ENCODE measurements at regions not wholly inside any gene's neighbourhood (a gene's known extent, or its start where the extent isn't known, plus 50 kb on each side); places are given as distances from the start of the nearest gene placed in this dataset.
A peak's percentile ranks its signal among the peaks of the same experiment; 100 is the strongest.

- 57 to 63% methylated on average over 2 of the region's 2 CpGs for WGBS, 2 donors
- intact Hi-C loops (cut with DNase I): loop anchor here (10.0 kb wide), 1 partner anchor 1450 kb away; no protein-coding TSS in a partner anchor
Observed at GRCh38 chr5:115064380-115064779, 105.3 kb downstream of the TRIM36 start.

GRCh38 chr5:115054387-115054951 lies 115.2 kb downstream of the TRIM36 start:
- intact Hi-C loops (cut with DNase I): no loop called here
- 57 to 76% methylated on average over 1 of the region's 1 CpG for WGBS, 2 donors
- H3K9me3 ChIP-seq: no peaks in the 10 kb centered on the region
- DNase-seq (no peak), ATAC-seq (no peak)
- H3K4me3 ChIP-seq: no peak overlapping the region
- no peaks in the 10 kb centered on the region for H3K36me3 ChIP-seq (replicated peaks in 1 of 2; ENCODE audit: insufficient read depth in 1 of 2, low read depth in 2 of 2)
- TF ChIP-seq CTCF (IDR thresholded peaks at IDR 0.05) (no peak), POLR2A (IDR thresholded peaks at IDR 0.05) (no peak)
- no peaks in the 10 kb centered on the region for H3K4me1 ChIP-seq
- no peaks in the 10 kb centered on the region for H3K27me3 ChIP-seq
- H3K27ac ChIP-seq: no peak overlapping the region

More at GRCh38 chr5:115064380-115064779, 105.3 kb downstream of the TRIM36 start:
- TF ChIP-seq CTCF (IDR thresholded peaks at IDR 0.05) (no peak), POLR2A (IDR thresholded peaks at IDR 0.05) (no peak)
- DNase-seq: no peak
- Histone ChIP-seq H3K4me1 (no peaks in the 10 kb centered on the region), H3K27me3 (no peaks in the 10 kb centered on the region), H3K36me3 (replicated peaks in 1 of 2; ENCODE audit: insufficient read depth in 1 of 2, low read depth in 2 of 2) (no peaks in the 10 kb centered on the region), H3K27ac (no peak overlapping the region), H3K9me3 (no peaks in the 10 kb centered on the region), H3K4me3 (no peak overlapping the region)
- ATAC-seq: no peak

GRCh38 chr5:115052948-115053347 lies 116.8 kb downstream of the TRIM36 start:
- TF ChIP-seq POLR2A (IDR thresholded peaks at IDR 0.05) (no peak), CTCF (IDR thresholded peaks at IDR 0.05) (no peak)
- no peak for DNase-seq
- H3K9me3 ChIP-seq: no peaks in the 10 kb centered on the region
- H3K27ac ChIP-seq: no peak overlapping the region
- WGBS, 2 donors: 64 to 79% methylated on average over 2 of the region's 2 CpGs
- H3K36me3 ChIP-seq (replicated peaks in 1 of 2; ENCODE audit: insufficient read depth in 1 of 2, low read depth in 2 of 2): no peaks in the 10 kb centered on the region
- no peak overlapping the region for H3K4me3 ChIP-seq
- ATAC-seq: no peak
- no peaks in the 10 kb centered on the region for H3K4me1 ChIP-seq
- no peaks in the 10 kb centered on the region for H3K27me3 ChIP-seq
- intact Hi-C loops (cut with DNase I): no loop called here

- ATAC-seq (no peak), DNase-seq (peak in 1 of 4 donors; percentile 8)
- intact Hi-C loops (cut with DNase I): no loop called here
- Histone ChIP-seq H3K9me3 (no peaks in the 10 kb centered on the region), H3K4me3 (no peak overlapping the region), H3K27ac (no peak overlapping the region), H3K36me3 (replicated peaks in 1 of 2; ENCODE audit: insufficient read depth in 1 of 2, low read depth in 2 of 2) (no peaks in the 10 kb centered on the region), H3K4me1 (no peaks in the 10 kb centered on the region), H3K27me3 (no peaks in the 10 kb centered on the region)
- no peak for TF ChIP-seq CTCF (IDR thresholded peaks at IDR 0.05)
- TF ChIP-seq POLR2A (IDR thresholded peaks at IDR 0.05): no peak
- 54 to 57% methylated on average over 3 of the region's 3 CpGs for WGBS, 2 donors
Observed at GRCh38 chr5:115050866-115051265, 118.8 kb downstream of the TRIM36 start.

GRCh38 chr5:115033861-115034260 lies 135.8 kb downstream of the TRIM36 start:
- WGBS, 2 donors: 33 to 54% methylated on average over 4 of the region's 4 CpGs
- TF ChIP-seq CTCF (IDR thresholded peaks at IDR 0.05) (no peak), POLR2A (IDR thresholded peaks at IDR 0.05) (no peak)
- Histone ChIP-seq H3K27me3 (no peaks in the 10 kb centered on the region), H3K4me1 (no peaks in the 10 kb centered on the region), H3K36me3 (replicated peaks in 1 of 2; ENCODE audit: insufficient read depth in 1 of 2, low read depth in 2 of 2) (no peaks in the 10 kb centered on the region), H3K27ac (no peak overlapping the region), H3K4me3 (no peak overlapping the region), H3K9me3 (peaks cover 0 to 6% (median 0%) of the 10 kb centered on the region in 3 donors)
- intact Hi-C loops (cut with DNase I): no loop called here
- no peak for DNase-seq
- no peak for ATAC-seq

Data from body of pancreas (tissue), 4 donors.